Choroid plexus epithelial cell (primary cell): ENCODE measurements at regions not wholly inside any gene's neighbourhood (a gene's known extent, or its start where the extent isn't known, plus 50 kb on each side); places are given as distances from the start of the nearest gene placed in this dataset.

ENCODE experiments used
- DNase-seq: peaks from one replicate; pipeline ENCODE4 v3.0.0-alpha.2; 2010; ENCODE audit warnings: low read depth
- H3K4me3 ChIP-seq: 2 replicates; pipeline ENCODE4 v1.5.1; 2011; ENCODE audit warnings: low read depth, mild to moderate bottlenecking, control low read depth, low read length, moderate library complexity
- CTCF ChIP-seq: conservative IDR thresholded peaks from 2 replicates; pipeline ENCODE4 v1.5.1; 2011; ENCODE audit warnings: low read depth, mild to moderate bottlenecking, control low read depth, inconsistent platforms, low read length, moderate library complexity

GRCh38 chr7:17665029-17665428 lies 275.3 kb downstream of the SNX13 start:
- H3K4me3 ChIP-seq = no peak overlapping the region
- TF ChIP-seq CTCF = no peak
- no peak for DNase-seq

GRCh38 chr7:17668122-17668521 lies 272.2 kb downstream of the SNX13 start:
- no peak overlapping the region for H3K4me3 ChIP-seq
- DNase-seq = no peak
- TF ChIP-seq CTCF = no peak

- DNase-seq = no peak
- no peak for TF ChIP-seq CTCF
- H3K4me3 ChIP-seq = no peak overlapping the region
Observed at GRCh38 chr7:17669204-17669603, 271.1 kb downstream of the SNX13 start.

GRCh38 chr7:17671956-17672355 lies 268.3 kb downstream of the SNX13 start:
- DNase-seq = no peak
- TF ChIP-seq CTCF = no peak
- H3K4me3 ChIP-seq = no peak overlapping the region

- DNase-seq = no peak
- no peak for TF ChIP-seq CTCF
- no peak overlapping the region for H3K4me3 ChIP-seq
Observed at GRCh38 chr7:17672783-17673182, 267.5 kb downstream of the SNX13 start.

GRCh38 chr7:17674166-17674942 lies 265.9 kb downstream of the SNX13 start:
- no peak overlapping the region for H3K4me3 ChIP-seq
- no peak for DNase-seq
- TF ChIP-seq CTCF = no peak

GRCh38 chr7:17674943-17675608 lies 265.2 kb downstream of the SNX13 start:
- DNase-seq = no peak
- no peak overlapping the region for H3K4me3 ChIP-seq
- no peak for TF ChIP-seq CTCF
